Activated CD8-positive, alpha-beta T cell treated with anti-CD3 and anti-CD28 coated beads for 36 hours (primary cell): ENCODE measurements at regions not wholly inside any gene's neighbourhood (a gene's known extent, or its start where the extent isn't known, plus 50 kb on each side); places are given as distances from the start of the nearest gene placed in this dataset.

ENCODE experiments used
- ATAC-seq: fragments of 200-7000 bp; cut with Tn5 transposase; one replicate; pipeline ENCODE4 v1.10.0; 2021; ENCODE audit warnings: mild to moderate bottlenecking, moderate library complexity
- CTCF ChIA-PET: fragments of 350-600 bp; sonication (Branson Sonifier 250); formaldehyde crosslinking; loops from one replicate; lab custom pipeline; 2021; ENCODE audit warnings: antibody characterized with exemption; lab: Charles Lee
- POLR2A ChIA-PET: fragments of 350-600 bp; sonication (Branson Sonifier 250); formaldehyde crosslinking; loops from one replicate; lab custom pipeline; 2021; ENCODE audit warnings: antibody characterized with exemption; lab: Charles Lee
- DNase-seq: peaks from one replicate; pipeline ENCODE4 v3.0.0-alpha.2; 2020
- H3K27ac Mint-ChIP-seq: one replicate; pipeline ENCODE4 v1.8.0; 2021; ENCODE audit warnings: mild to moderate bottlenecking, mixed read lengths
- H3K27me3 Mint-ChIP-seq: one replicate; pipeline ENCODE4 v1.8.0; 2021; ENCODE audit warnings: mixed read lengths
- H3K36me3 Mint-ChIP-seq: one replicate; pipeline ENCODE4 v1.8.0; 2021; ENCODE audit warnings: low read depth, mixed read lengths
- H3K4me1 Mint-ChIP-seq: one replicate; pipeline ENCODE4 v1.8.0; 2021; ENCODE audit warnings: low read depth, mixed read lengths
- H3K4me3 Mint-ChIP-seq: one replicate; pipeline ENCODE4 v1.8.0; 2021; ENCODE audit warnings: mild to moderate bottlenecking, moderate library complexity, mixed read lengths
- H3K9me3 Mint-ChIP-seq: one replicate; pipeline ENCODE4 v1.8.0; 2021; ENCODE audit warnings: mixed read lengths
- CTCF ChIP-seq: fragments of 200-600 bp; IDR thresholded peaks from one replicate; pipeline ENCODE4 v1.8.0; 2022; ENCODE audit warnings: antibody characterized with exemption, mild to moderate bottlenecking
- intact Hi-C: fragments of 100-400 bp; cut with micrococcal nuclease; formaldehyde crosslinking; loops from one replicate; pipeline ENCODE4 v1.10.0; 2022

- intact Hi-C loops, result no loop called here
- Mint-ChIP-seq H3K9me3 (no peaks in the 10 kb centered on the region), H3K4me3 (no peak overlapping the region), H3K4me1 (no peaks in the 10 kb centered on the region), H3K27ac (no peak overlapping the region), H3K27me3 (peaks cover 11% of the 10 kb centered on the region), H3K36me3 (no peaks in the 10 kb centered on the region)
- no peak for TF ChIP-seq CTCF
- ChIA-PET CTCF (interaction anchor here (1.1 kb wide), 1 partner anchor 9 kb away, joined by 4 read pairs; no protein-coding TSS in a partner anchor), POLR2A (no interaction called here)
- DNase-seq (no peak), ATAC-seq (no peak)
Measured at GRCh38 chr5:74433255-74433895, 207.2 kb downstream of the ENC1 start.

- no peaks in the 10 kb centered on the region for H3K36me3 Mint-ChIP-seq
- no peak overlapping the region for H3K4me3 Mint-ChIP-seq
- ATAC-seq (no peak), DNase-seq (no peak)
- H3K27me3 Mint-ChIP-seq, result peaks cover 11% of the 10 kb centered on the region
- TF ChIP-seq CTCF, result no peak
- ChIA-PET POLR2A (no interaction called here), CTCF (interaction anchor here (1.1 kb wide), 1 partner anchor 9 kb away, joined by 4 read pairs; no protein-coding TSS in a partner anchor)
- no peak overlapping the region for H3K27ac Mint-ChIP-seq
- H3K4me1 Mint-ChIP-seq, result no peaks in the 10 kb centered on the region
- intact Hi-C loops, result no loop called here
- H3K9me3 Mint-ChIP-seq, result no peaks in the 10 kb centered on the region
Measured at GRCh38 chr5:74432721-74433120, 207.8 kb downstream of the ENC1 start.

GRCh38 chr5:74432216-74432615 is 208.3 kb downstream of the ENC1 start:
- intact Hi-C loops, result no loop called here
- POLR2A ChIA-PET, result no interaction called here
- CTCF ChIA-PET, result no interaction called here
- H3K4me3 Mint-ChIP-seq, result no peak overlapping the region
- H3K4me1 Mint-ChIP-seq, result no peaks in the 10 kb centered on the region
- peaks cover 11% of the 10 kb centered on the region for H3K27me3 Mint-ChIP-seq
- no peaks in the 10 kb centered on the region for H3K36me3 Mint-ChIP-seq
- DNase-seq, result no peak
- no peaks in the 10 kb centered on the region for H3K9me3 Mint-ChIP-seq
- no peak for TF ChIP-seq CTCF
- ATAC-seq, result no peak
- no peak overlapping the region for H3K27ac Mint-ChIP-seq

GRCh38 chr5:74431290-74431669 is 209.2 kb downstream of the ENC1 start:
- Mint-ChIP-seq H3K36me3 (no peaks in the 10 kb centered on the region), H3K27ac (no peak overlapping the region), H3K4me3 (no peak overlapping the region), H3K4me1 (no peaks in the 10 kb centered on the region), H3K27me3 (peaks cover 11% of the 10 kb centered on the region), H3K9me3 (no peaks in the 10 kb centered on the region)
- DNase-seq (no peak), ATAC-seq (no peak)
- TF ChIP-seq CTCF, result no peak
- intact Hi-C loops, result no loop called here
- POLR2A ChIA-PET, result no interaction called here
- CTCF ChIA-PET, result no interaction called here

- CTCF ChIA-PET, result no interaction called here
- Mint-ChIP-seq H3K4me1 (no peaks in the 10 kb centered on the region), H3K4me3 (no peak overlapping the region), H3K36me3 (no peaks in the 10 kb centered on the region), H3K27ac (no peak overlapping the region), H3K9me3 (no peaks in the 10 kb centered on the region), H3K27me3 (peaks cover 11% of the 10 kb centered on the region)
- ATAC-seq (no peak), DNase-seq (no peak)
- intact Hi-C loops, result no loop called here
- POLR2A ChIA-PET, result no interaction called here
- no peak for TF ChIP-seq CTCF
Measured at GRCh38 chr5:74430631-74431289, 209.8 kb downstream of the ENC1 start.
